Mesothelial cell of epicardium (in vitro differentiated cells): ENCODE measurements at regions not wholly inside any gene's neighbourhood (a gene's known extent, or its start where the extent isn't known, plus 50 kb on each side); places are given as distances from the start of the nearest gene placed in this dataset.

Source experiments
- DNase-seq, 2 experiments: peaks; one replicate each; pipeline ENCODE4 v3.0.0; 2021; ENCODE audit warnings: low spot score in 2 of 2; ENCODE audit not compliant: unreplicated experiment in 2 of 2
- H3K27ac Mint-ChIP-seq: 2 replicates; pipeline ENCODE4 v1.8.0; 2021; ENCODE audit warnings: mixed read lengths
- H3K27me3 Mint-ChIP-seq: 2 replicates; pipeline ENCODE4 v1.8.0; 2021; ENCODE audit warnings: low read depth, mixed read lengths
- H3K36me3 Mint-ChIP-seq: 2 replicates; pipeline ENCODE4 v1.8.0; 2021; ENCODE audit warnings: mixed read lengths
- H3K4me1 Mint-ChIP-seq: 2 replicates; pipeline ENCODE4 v1.8.0; 2021; ENCODE audit warnings: mixed read lengths
- H3K4me3 Mint-ChIP-seq: 2 replicates; pipeline ENCODE4 v1.8.0; 2021; ENCODE audit warnings: mild to moderate bottlenecking, moderate library complexity, mixed read lengths
- H3K9me3 Mint-ChIP-seq: 2 replicates; pipeline ENCODE4 v1.8.0; 2021; ENCODE audit warnings: mixed read lengths
- CTCF ChIP-seq: fragments of 200-600 bp; sonication (generic); IDR thresholded peaks from one replicate; pipeline ENCODE4 v1.5.0; 2021; ENCODE audit warnings: antibody characterized with exemption; ENCODE audit not compliant: unreplicated experiment

- Mint-ChIP-seq H3K9me3 (no peaks in the 10 kb centered on the region), H3K4me1 (peaks cover 14% of the 10 kb centered on the region), H3K36me3 (no peaks in the 10 kb centered on the region), H3K27ac (no peak overlapping the region), H3K4me3 (no peak overlapping the region), H3K27me3 (no peaks in the 10 kb centered on the region)
- TF ChIP-seq CTCF = no peak
- no peak for DNase-seq
These were observed 145.8 kb downstream of the TFAP2C start for GRCh38 chr20:56774873-56775272.

GRCh38 chr20:56776345-56776744 lies 147.2 kb downstream of the TFAP2C start:
- Mint-ChIP-seq H3K27ac (no peak overlapping the region), H3K4me1 (peaks cover 14% of the 10 kb centered on the region), H3K36me3 (no peaks in the 10 kb centered on the region), H3K9me3 (no peaks in the 10 kb centered on the region), H3K27me3 (no peaks in the 10 kb centered on the region), H3K4me3 (no peak overlapping the region)
- no peak for DNase-seq
- no peak for TF ChIP-seq CTCF

GRCh38 chr20:56778765-56779195 lies 149.7 kb downstream of the TFAP2C start:
- peaks cover 4% of the 10 kb centered on the region for H3K27me3 Mint-ChIP-seq
- H3K36me3 Mint-ChIP-seq = no peaks in the 10 kb centered on the region
- H3K4me1 Mint-ChIP-seq = peaks cover 8% of the 10 kb centered on the region
- TF ChIP-seq CTCF = no peak
- no peaks in the 10 kb centered on the region for H3K9me3 Mint-ChIP-seq
- DNase-seq = no peak
- no peak overlapping the region for H3K27ac Mint-ChIP-seq
- H3K4me3 Mint-ChIP-seq = no peak overlapping the region

GRCh38 chr20:56779452-56780143 lies 150.5 kb downstream of the TFAP2C start:
- H3K9me3 Mint-ChIP-seq = no peaks in the 10 kb centered on the region
- no peaks in the 10 kb centered on the region for H3K36me3 Mint-ChIP-seq
- no peak for DNase-seq
- peaks cover 4% of the 10 kb centered on the region for H3K27me3 Mint-ChIP-seq
- TF ChIP-seq CTCF = no peak
- peaks cover 13% of the 10 kb centered on the region for H3K4me1 Mint-ChIP-seq
- H3K4me3 Mint-ChIP-seq = no peak overlapping the region
- H3K27ac Mint-ChIP-seq = no peak overlapping the region

- Mint-ChIP-seq H3K27me3 (peaks cover 4% of the 10 kb centered on the region), H3K27ac (no peak overlapping the region), H3K9me3 (no peaks in the 10 kb centered on the region), H3K36me3 (no peaks in the 10 kb centered on the region), H3K4me1 (peaks cover 13% of the 10 kb centered on the region), H3K4me3 (no peak overlapping the region)
- no peak for TF ChIP-seq CTCF
- no peak for DNase-seq
These were observed 151.2 kb downstream of the TFAP2C start for GRCh38 chr20:56780266-56780665.
